GM23248 (cell line): ENCODE measurements at regions not wholly inside any gene's neighbourhood (a gene's known extent, or its start where the extent isn't known, plus 50 kb on each side); places are given as distances from the start of the nearest gene placed in this dataset.

Experiments used
- EZH2 ChIP-seq: fragments of 200-600 bp; sonication (generic); IDR thresholded peaks from 2 replicates; pipeline ENCODE4 v1.6.1; 2018; ENCODE audit warnings: antibody characterized with exemption, mild to moderate bottlenecking; ENCODE audit not compliant: insufficient read depth, poor library complexity, severe bottlenecking
- EZH2phosphoT487 ChIP-seq: fragments of 200-600 bp; sonication (generic); IDR thresholded peaks from 2 replicates; pipeline ENCODE4 v1.6.1; 2018; ENCODE audit warnings: antibody characterized with exemption, moderate library complexity, mild to moderate bottlenecking, low read depth; ENCODE audit not compliant: insufficient read depth

DNA sequence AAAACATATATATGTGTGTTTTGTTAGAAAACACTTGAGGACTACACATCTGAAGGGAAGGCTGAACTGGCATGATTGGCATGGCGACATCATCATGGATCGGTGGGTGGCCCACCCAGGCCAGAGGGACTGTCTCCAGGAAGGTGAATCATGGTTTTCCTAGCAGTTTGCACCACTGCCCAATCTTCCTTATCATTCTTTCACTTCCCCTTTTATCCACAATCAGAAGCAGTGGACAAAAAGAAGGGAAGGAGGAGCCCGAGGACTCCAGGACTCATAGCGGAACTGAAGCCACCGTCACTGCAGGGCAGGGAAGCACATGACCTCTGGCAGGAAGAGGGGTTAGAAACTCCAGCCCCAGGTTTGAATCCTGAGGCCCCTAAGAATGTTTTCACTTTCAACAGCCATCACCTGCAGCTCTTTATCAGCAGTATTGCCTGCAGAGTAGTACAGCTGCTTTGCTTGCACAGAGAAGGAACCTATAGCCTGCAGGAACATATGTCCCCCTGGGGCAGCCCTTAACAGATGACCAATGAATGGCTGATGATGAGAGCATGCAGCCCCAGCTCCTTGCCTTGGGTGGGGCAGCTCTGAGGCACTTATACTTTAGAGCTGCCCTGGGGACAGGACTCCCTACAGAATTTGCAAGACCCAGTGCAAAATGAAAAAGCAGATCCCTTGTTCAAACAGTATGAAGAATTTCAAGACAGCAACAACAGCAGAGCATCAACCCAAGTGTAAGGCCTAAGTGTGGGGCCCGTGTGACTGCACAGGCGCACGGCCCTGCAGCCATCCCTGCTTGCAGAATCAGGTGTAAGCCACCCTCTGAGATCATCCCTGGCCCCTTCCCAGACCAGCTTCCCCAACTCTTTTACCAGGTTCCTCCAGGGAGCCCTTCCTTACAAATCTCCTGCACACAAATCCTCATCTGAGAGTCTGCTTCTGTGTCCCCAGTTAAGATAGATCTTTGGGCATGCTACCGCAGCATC is 241.8 kb upstream of the IRF2BP2 start:
- TF ChIP-seq EZH2 = no peak
- no peak for TF ChIP-seq EZH2phosphoT487
